C4-2B (cell line): ENCODE measurements at regions not wholly inside any gene's neighbourhood (a gene's known extent, or its start where the extent isn't known, plus 50 kb on each side); places are given as distances from the start of the nearest gene placed in this dataset.

ENCODE experiments used
- CTCF ChIP-seq: fragments of 450-650 bp; conservative IDR thresholded peaks from 2 replicates; pipeline ENCODE4 v1.5.1; 2017; ENCODE audit warnings: mild to moderate bottlenecking
- ZFX ChIP-seq: fragments of 450-650 bp; IDR thresholded peaks from 2 replicates; pipeline ENCODE4 v1.6.1; 2017

GRCh38 chr6:79335133-79335674 is 100.7 kb upstream of the HMGN3 start:
- no peak for TF ChIP-seq CTCF
- TF ChIP-seq ZFX: no peak
